Erythroblast (primary cell): ENCODE measurements at regions not wholly inside any gene's neighbourhood (a gene's known extent, or its start where the extent isn't known, plus 50 kb on each side); places are given as distances from the start of the nearest gene placed in this dataset.

Experiments used
- GATA1 ChIP-seq: IDR thresholded peaks from 2 replicates; pipeline ENCODE4 v1.6.1; 2011; ENCODE audit warnings: low read depth, mild to moderate bottlenecking, control low read depth, low read length, moderate library complexity
- POLR2A ChIP-seq: IDR thresholded peaks from 2 replicates; pipeline ENCODE4 v1.6.1; 2011; ENCODE audit warnings: mild to moderate bottlenecking, low read length

DNA sequence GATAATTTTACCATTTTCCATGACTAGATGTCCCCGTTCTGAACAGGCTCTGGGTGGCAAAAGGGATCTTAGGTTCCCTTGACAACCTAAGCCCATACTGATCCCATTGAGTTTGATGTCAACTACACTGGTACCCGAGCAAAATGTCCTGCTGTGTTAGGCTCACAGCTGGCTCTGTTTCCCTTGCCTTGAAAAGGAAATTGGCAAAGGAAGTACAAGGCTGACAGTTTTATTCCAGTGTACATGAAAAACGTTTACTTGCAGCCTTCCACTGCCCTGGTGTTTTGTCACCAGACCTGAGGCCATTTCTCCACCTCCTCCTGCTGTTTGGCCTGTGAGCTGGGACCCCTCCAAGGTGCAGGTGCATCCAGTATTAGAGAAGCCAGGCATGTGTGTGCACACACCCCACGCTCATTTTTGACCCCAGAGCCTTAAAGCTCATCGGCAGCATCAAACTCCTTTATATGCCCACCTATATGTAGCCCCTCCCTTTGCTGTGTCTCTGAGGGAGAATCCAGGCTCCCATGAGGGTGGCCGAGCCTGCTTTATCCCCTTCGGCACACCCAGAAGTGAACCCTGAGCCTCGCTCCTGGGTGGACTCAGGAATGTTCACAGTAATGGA, 171.3 kb downstream of the NDUFA10 start:
- no peak for TF ChIP-seq POLR2A
- TF ChIP-seq GATA1: no peak
